ENCODE measurements at regions not wholly inside any gene's neighbourhood (a gene's known extent, or its start where the extent isn't known, plus 50 kb on each side); places are given as distances from the start of the nearest gene placed in this dataset.

DNA sequence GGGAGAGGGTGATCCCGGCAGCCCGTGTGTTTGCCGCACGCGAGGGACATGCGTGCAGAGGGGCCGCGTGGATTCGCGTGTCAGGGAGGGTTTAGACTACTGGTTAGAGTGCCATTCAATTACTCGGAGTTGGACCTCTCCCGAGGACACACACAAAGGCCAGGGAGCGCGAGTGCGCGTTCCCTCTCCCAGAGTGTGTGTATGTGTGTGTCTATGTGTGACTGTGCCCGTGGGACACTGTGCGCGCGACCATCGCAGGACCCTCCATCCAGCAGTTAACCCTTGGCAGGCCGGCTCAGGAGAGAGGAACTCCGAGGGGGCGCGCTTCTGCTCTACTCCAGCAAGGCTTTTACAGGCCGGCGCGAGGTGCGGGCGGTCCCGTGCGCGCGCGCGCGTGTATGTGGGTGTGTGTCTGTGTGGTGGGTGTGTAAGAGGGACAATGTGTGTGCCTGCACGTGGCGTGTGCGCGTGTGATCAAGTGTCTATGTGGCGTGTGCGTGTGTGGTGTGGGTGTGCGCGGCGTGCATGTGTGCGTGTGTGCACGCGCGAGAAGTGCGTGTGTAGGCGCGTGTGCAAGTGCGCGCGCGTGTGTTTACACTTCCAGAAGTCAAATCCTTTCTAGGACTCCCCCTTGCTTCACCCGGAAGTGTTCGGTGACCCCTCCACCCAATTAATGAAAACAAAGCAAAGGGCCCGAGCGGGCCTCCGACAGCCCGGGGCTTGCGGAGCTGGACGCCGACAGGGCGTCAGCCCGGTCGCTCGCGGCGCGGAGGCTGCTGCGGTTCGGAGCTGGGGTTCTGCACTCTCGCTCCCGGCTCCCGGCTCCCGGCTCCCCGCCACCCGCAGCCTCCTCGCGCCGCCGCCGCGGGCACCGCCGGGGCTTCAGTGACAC, 75.3 kb upstream of the TBCA start:
- Histone ChIP-seq H3K27me3 (peaks cover 25% of the 10 kb centered on the region), H3K4me1 (peaks cover 21% of the 10 kb centered on the region), H3K27ac (no peak overlapping the region), H3K9me3 (no peaks in the 10 kb centered on the region), H3K4me3 (peak overlapping the region; percentile 57), H3K36me3 (no peaks in the 10 kb centered on the region)
- WGBS, result 31% methylated on average over 19 of the region's 89 CpGs
- no peak for TF ChIP-seq POLR2AphosphoS5 (IDR thresholded peaks at IDR 0.05)
- TF ChIP-seq, protein P1, sequence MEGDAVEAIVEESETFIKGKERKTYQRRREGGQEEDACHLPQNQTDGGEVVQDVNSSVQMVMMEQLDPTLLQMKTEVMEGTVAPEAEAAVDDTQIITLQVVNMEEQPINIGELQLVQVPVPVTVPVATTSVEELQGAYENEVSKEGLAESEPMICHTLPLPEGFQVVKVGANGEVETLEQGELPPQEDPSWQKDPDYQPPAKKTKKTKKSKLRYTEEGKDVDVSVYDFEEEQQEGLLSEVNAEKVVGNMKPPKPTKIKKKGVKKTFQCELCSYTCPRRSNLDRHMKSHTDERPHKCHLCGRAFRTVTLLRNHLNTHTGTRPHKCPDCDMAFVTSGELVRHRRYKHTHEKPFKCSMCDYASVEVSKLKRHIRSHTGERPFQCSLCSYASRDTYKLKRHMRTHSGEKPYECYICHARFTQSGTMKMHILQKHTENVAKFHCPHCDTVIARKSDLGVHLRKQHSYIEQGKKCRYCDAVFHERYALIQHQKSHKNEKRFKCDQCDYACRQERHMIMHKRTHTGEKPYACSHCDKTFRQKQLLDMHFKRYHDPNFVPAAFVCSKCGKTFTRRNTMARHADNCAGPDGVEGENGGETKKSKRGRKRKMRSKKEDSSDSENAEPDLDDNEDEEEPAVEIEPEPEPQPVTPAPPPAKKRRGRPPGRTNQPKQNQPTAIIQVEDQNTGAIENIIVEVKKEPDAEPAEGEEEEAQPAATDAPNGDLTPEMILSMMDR (IDR thresholded peaks at IDR 0.05), result no peak
- no peak for TF ChIP-seq EP300 (IDR thresholded peaks at IDR 0.05)
- TF ChIP-seq POLR2A (IDR thresholded peaks at IDR 0.05), result no peak
- no peak for DNase-seq (ENCODE audit: low spot score in 2 of 2)

DNA sequence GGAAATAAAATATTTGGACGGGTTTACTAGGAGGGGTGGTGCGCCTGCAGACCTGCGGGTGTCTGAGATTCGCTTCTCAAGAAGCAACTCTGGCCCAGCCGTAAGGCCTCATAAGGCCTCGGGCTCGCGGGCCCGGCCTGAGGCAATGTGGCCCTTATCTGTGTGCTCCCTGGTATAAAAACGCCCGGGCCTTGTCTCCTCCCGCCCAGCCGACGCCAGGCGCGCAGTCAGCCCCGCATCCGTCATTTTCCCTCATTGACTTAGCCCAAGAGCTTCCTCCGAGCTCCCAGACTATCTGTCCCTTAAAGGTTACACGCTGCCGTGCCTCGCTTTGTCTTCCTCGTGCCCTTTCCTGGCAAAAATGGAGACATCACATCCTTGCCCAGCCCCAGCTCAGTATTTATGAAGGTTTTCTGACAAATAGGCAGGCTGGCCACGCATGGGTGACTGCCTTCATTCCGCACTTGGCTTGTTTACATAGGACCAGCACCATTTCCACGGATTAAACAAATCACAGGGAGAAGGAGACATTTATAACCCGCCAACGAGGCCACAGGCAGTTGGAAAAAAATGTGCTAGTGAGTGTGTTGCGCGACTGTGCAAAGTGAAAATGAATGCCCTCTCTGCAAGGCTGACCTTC, 74.5 kb upstream of the TBCA start:
- DNase-seq (ENCODE audit: low spot score in 2 of 2), result no peak
- Histone ChIP-seq H3K36me3 (no peaks in the 10 kb centered on the region), H3K4me3 (peak overlapping the region; percentile 57), H3K4me1 (peaks cover 21% of the 10 kb centered on the region), H3K27ac (no peak overlapping the region), H3K9me3 (no peaks in the 10 kb centered on the region), H3K27me3 (peaks cover 30% of the 10 kb centered on the region)
- WGBS, result 85% methylated on average over 30 of the region's 30 CpGs
- TF ChIP-seq, protein P1 (IDR thresholded peaks at IDR 0.05), result no peak
- TF ChIP-seq EP300 (IDR thresholded peaks at IDR 0.05) (no peak), POLR2A (IDR thresholded peaks at IDR 0.05) (no peak), POLR2AphosphoS5 (IDR thresholded peaks at IDR 0.05) (no peak)

DNA sequence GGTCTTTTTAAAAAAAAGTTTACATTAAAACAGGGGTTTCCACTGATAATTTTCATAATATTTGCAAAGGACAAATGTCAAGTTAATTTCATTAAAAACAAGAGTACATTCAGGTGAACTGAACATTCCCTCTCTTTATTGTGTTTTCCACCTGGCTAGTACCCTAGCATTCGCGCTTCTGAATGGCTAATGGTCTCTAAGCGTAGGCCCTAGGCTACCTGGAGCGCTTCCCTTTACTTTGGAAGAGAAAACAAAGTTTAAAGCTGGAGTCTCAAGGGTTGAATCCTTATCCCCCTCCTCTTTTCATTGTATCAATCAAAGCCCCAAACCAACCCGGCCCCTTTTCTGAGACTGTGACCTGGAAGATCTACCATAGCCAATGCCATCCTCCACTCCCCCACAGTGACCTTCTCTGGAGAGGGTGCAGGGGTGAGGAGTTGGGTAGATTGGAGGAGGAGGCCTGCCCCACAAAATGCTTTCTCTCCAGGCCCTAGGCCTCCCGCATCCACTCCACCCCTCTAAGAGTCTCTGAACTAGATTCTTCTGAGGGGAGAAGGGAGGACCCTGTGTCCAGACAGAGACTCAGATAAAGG, 73.3 kb upstream of the TBCA start:
- H3K9me3 ChIP-seq, result no peaks in the 10 kb centered on the region
- no peak for DNase-seq (ENCODE audit: low spot score in 2 of 2)
- WGBS, result 93% methylated on average over 6 of the region's 6 CpGs
- TF ChIP-seq POLR2AphosphoS5 (IDR thresholded peaks at IDR 0.05), result no peak
- no peak for TF ChIP-seq POLR2A (IDR thresholded peaks at IDR 0.05)
- TF ChIP-seq, protein P1 (IDR thresholded peaks at IDR 0.05), result no peak
- TF ChIP-seq EP300 (IDR thresholded peaks at IDR 0.05), result no peak
- no peak overlapping the region for H3K27ac ChIP-seq
- peaks cover 27% of the 10 kb centered on the region for H3K4me1 ChIP-seq
- H3K36me3 ChIP-seq, result no peaks in the 10 kb centered on the region
- H3K27me3 ChIP-seq, result peaks cover 42% of the 10 kb centered on the region
- H3K4me3 ChIP-seq, result no peak overlapping the region

DNA sequence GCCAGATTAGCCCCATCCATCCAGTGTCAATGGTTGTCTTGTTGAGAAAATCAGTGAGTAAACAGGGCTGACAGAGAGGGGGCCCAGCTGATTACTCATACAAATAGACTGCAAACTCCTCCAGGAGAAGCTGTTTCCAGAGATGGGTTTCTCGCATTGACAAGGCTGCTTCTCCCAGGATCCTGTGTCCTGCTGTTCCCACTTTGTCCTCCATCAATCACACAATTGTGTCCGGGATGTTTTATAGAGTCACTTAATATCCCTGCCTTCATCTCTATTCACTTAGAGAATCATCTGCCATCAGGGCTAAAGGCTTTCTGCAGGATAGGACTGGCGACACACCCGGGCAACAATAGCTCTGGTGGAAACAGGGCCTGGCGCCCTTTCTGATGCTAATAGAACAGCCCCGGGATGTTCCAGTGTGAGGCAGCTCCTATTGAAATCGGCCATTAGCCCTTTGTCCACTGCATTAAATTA, 71.7 kb upstream of the TBCA start:
- no peak overlapping the region for H3K27ac ChIP-seq
- no peak for DNase-seq (ENCODE audit: low spot score in 2 of 2)
- H3K27me3 ChIP-seq, result peaks cover 49% of the 10 kb centered on the region
- TF ChIP-seq EP300 (IDR thresholded peaks at IDR 0.05), result no peak
- TF ChIP-seq, protein P1 (IDR thresholded peaks at IDR 0.05), result no peak
- H3K36me3 ChIP-seq, result no peaks in the 10 kb centered on the region
- no peaks in the 10 kb centered on the region for H3K9me3 ChIP-seq
- H3K4me1 ChIP-seq, result peaks cover 27% of the 10 kb centered on the region
- 82% methylated on average over 7 of the region's 7 CpGs for WGBS
- no peak overlapping the region for H3K4me3 ChIP-seq

DNA sequence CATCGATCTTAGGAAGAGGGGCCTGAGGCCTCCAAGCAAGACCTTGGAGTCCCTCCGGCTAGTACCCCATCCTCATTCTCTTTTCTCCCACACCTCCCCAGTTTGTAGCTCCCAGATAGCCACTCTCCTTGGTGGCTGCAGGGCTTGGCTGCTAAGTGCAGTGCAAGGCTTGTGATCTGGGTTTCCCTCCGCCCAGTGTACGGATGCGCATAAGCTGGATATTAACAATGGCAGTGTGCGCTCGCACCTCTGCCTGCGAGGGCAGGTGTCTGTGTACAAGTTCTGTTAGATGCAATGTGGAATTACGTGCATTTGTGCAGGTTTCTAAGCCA, 71.0 kb upstream of the TBCA start:
- TF ChIP-seq POLR2AphosphoS5 (IDR thresholded peaks at IDR 0.05) (no peak), POLR2A (IDR thresholded peaks at IDR 0.05) (no peak), EP300 (IDR thresholded peaks at IDR 0.05) (no peak)
- TF ChIP-seq, protein P1 (IDR thresholded peaks at IDR 0.05), result no peak
- no peak for DNase-seq (ENCODE audit: low spot score in 2 of 2)
- Histone ChIP-seq H3K36me3 (no peaks in the 10 kb centered on the region), H3K27ac (no peak overlapping the region), H3K27me3 (peaks cover 43% of the 10 kb centered on the region), H3K4me1 (peaks cover 19% of the 10 kb centered on the region), H3K4me3 (no peak overlapping the region), H3K9me3 (no peaks in the 10 kb centered on the region)
- 80% methylated on average over 4 of the region's 9 CpGs for WGBS

Data from suprapubic skin (tissue), 4 donors.